Type B pancreatic cell (in vitro differentiated cells): ENCODE measurements at regions not wholly inside any gene's neighbourhood (a gene's known extent, or its start where the extent isn't known, plus 50 kb on each side); places are given as distances from the start of the nearest gene placed in this dataset.

Source experiments
- DNase-seq: peaks from one replicate; pipeline ENCODE4 v3.0.0; 2021; ENCODE audit warnings: mixed read lengths; ENCODE audit not compliant: unreplicated experiment; ENCODE audit errors: extremely low spot score
- H3K27ac Mint-ChIP-seq: 2 replicates; pipeline ENCODE4 v1.8.0; 2021; ENCODE audit warnings: mild to moderate bottlenecking, mixed read lengths
- H3K27me3 Mint-ChIP-seq: 2 replicates; pipeline ENCODE4 v1.8.0; 2021; ENCODE audit warnings: mixed read lengths
- H3K36me3 Mint-ChIP-seq: 2 replicates; pipeline ENCODE4 v1.8.0; 2021; ENCODE audit warnings: mixed read lengths
- H3K4me1 Mint-ChIP-seq: one replicate; pipeline ENCODE4 v1.8.0; 2021; ENCODE audit warnings: mixed read lengths; ENCODE audit not compliant: unreplicated experiment
- H3K4me3 Mint-ChIP-seq: 2 replicates; pipeline ENCODE4 v1.8.0; 2021; ENCODE audit warnings: mild to moderate bottlenecking, mixed read lengths
- H3K9me3 Mint-ChIP-seq: 2 replicates; pipeline ENCODE4 v1.8.0; 2021; ENCODE audit warnings: mixed read lengths
- TF ChIP-seq, protein P1 (sequence below): fragments of 200-600 bp; sonication (generic); conservative IDR thresholded peaks from 2 replicates; pipeline ENCODE4 v1.5.0; 2021; ENCODE audit warnings: antibody characterized with exemption, mild to moderate bottlenecking

DNA sequence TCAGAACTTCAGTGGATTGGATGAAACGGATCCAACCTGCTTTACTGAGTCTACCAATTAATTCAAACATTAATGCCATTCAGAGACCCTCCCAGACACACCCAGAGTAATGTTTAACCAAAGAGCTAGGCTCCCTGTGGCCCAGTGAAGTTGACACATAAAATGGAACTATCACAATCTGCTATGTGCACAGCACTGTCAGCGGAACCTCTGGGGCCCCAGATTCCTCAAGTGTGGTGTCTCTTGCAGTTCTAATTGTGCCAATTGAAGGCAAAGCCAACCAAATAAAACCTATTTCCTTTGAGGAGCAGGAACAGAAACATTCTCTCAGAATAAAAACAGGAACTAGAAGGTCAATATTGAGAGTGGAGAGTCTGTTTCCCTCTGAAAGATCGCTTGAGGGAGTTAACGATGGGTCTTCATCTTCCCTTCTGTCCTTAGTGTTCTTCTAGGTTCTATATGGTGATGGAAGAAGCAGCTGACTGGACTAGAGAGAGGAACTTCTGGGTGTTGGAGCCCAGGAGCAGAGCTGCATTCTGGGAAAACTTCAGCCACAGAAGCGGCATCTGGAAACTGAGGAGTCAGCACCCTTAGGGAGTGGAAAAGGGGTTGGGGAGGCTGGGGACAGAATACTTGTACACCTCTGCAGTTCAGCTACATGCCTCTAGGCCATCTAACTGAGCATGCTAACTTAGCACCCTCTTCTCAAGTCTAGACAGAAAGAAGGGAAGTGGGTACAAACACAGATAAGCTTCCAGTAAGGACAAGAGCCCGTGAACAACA lies 174.4 kb upstream of the FBXO11 start:
- Mint-ChIP-seq H3K27me3 (no peaks in the 10 kb centered on the region), H3K27ac (no peak overlapping the region), H3K36me3 (no peaks in the 10 kb centered on the region), H3K4me1 (no peaks in the 10 kb centered on the region), H3K4me3 (no peak overlapping the region), H3K9me3 (peaks cover 9% of the 10 kb centered on the region)
- no peak for DNase-seq
- TF ChIP-seq, protein P1, sequence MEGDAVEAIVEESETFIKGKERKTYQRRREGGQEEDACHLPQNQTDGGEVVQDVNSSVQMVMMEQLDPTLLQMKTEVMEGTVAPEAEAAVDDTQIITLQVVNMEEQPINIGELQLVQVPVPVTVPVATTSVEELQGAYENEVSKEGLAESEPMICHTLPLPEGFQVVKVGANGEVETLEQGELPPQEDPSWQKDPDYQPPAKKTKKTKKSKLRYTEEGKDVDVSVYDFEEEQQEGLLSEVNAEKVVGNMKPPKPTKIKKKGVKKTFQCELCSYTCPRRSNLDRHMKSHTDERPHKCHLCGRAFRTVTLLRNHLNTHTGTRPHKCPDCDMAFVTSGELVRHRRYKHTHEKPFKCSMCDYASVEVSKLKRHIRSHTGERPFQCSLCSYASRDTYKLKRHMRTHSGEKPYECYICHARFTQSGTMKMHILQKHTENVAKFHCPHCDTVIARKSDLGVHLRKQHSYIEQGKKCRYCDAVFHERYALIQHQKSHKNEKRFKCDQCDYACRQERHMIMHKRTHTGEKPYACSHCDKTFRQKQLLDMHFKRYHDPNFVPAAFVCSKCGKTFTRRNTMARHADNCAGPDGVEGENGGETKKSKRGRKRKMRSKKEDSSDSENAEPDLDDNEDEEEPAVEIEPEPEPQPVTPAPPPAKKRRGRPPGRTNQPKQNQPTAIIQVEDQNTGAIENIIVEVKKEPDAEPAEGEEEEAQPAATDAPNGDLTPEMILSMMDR, result peak; percentile 33

DNA sequence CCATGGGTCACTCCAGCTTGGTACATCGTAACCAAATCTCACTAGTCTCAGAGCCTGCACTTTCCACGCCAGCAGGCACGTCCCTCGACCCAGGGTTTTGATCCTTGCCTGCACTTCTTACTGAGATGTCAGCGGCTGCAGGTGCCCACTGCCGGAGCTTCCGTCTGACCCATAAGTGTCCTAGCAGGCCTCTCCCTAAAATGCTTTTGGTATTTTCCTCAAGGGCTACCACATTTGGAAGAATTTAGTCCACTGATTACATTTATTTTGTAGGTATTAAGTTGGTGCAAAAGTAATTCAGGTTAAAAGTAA lies 175.0 kb upstream of the FBXO11 start:
- Mint-ChIP-seq H3K4me1 (no peaks in the 10 kb centered on the region), H3K36me3 (no peaks in the 10 kb centered on the region), H3K4me3 (no peak overlapping the region), H3K9me3 (peaks cover 13% of the 10 kb centered on the region), H3K27me3 (no peaks in the 10 kb centered on the region), H3K27ac (no peak overlapping the region)
- TF ChIP-seq, protein P1, result no peak
- no peak for DNase-seq

DNA sequence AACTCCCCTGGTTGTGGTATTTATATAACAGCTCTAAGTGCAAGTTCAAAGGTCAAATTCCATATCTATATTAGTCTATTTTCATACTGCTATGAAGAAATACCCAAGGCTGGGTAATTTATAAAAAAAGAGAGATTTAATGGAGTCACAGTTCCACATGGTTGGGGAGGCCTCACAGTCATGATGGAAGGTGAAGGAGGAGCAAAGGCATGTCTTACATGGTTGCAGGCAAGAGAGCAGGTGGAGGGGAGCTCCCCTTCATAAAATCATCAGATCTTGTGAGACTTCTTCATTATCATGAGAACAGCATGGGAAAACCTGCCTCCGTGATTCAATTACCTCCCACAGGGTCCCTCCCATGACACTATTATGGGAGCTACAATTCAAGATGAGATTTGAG lies 179.6 kb upstream of the FBXO11 start:
- H3K4me3 Mint-ChIP-seq, result no peak overlapping the region
- peaks cover 8% of the 10 kb centered on the region for H3K4me1 Mint-ChIP-seq
- H3K36me3 Mint-ChIP-seq, result no peaks in the 10 kb centered on the region
- DNase-seq, result no peak
- H3K27me3 Mint-ChIP-seq, result no peaks in the 10 kb centered on the region
- TF ChIP-seq, protein P1, result no peak
- no peak overlapping the region for H3K27ac Mint-ChIP-seq
- H3K9me3 Mint-ChIP-seq, result peaks cover 8% of the 10 kb centered on the region

DNA sequence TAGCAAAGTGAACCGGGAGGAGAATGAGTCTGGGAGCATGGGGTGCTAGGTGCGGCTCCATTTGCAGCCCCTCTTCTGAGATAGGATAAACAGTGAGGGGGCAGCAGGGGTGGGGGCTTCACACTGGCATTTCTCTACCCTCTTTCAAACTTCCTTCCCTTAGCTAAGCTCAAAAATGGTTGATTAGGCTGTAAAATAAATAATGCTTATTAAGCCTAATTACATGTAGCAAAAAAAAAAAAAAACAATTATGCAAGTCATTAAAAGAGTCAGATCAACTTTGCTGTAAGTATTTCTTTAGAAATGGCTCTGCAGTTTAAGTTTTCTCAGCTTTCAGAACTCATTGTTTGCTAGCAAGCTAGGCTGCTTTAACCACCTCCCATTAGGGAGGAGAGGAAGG lies 182.7 kb upstream of the FBXO11 start:
- Mint-ChIP-seq H3K9me3 (peaks cover 8% of the 10 kb centered on the region), H3K4me3 (no peak overlapping the region), H3K4me1 (peaks cover 8% of the 10 kb centered on the region), H3K27ac (no peak overlapping the region), H3K36me3 (no peaks in the 10 kb centered on the region), H3K27me3 (no peaks in the 10 kb centered on the region)
- DNase-seq, result no peak
- TF ChIP-seq, protein P1, result no peak

DNA sequence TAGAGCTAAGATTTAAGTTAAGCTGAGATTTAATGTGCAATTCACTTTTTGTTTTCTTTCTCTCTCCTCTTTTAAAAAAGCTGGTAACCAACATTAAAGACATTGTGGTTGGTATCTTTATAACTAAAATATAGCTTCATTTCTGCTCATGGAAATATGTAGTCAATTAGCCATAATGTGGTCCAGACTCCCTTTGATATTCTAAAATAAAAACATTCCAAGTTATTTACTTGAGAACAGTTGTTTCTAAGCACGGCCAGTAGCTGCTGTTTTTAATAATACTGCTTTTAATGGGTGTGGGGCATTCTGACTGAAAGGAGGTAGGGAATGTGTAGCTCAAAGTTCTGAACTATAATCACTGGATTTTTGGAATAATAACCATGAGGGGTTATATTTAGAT lies 183.3 kb upstream of the FBXO11 start:
- Mint-ChIP-seq H3K36me3 (no peaks in the 10 kb centered on the region), H3K27me3 (no peaks in the 10 kb centered on the region), H3K9me3 (peaks cover 8% of the 10 kb centered on the region), H3K4me1 (peaks cover 8% of the 10 kb centered on the region), H3K4me3 (no peak overlapping the region), H3K27ac (peak overlapping the region; percentile 14)
- TF ChIP-seq, protein P1, result no peak
- DNase-seq, result no peak
